ENCODE measurements at regions not wholly inside any gene's neighbourhood (a gene's known extent, or its start where the extent isn't known, plus 50 kb on each side); places are given as distances from the start of the nearest gene placed in this dataset.

- Mint-ChIP-seq H3K9me3 (peaks cover under 1% of the 10 kb centered on the region; the same call in 1 of the 2 replicates), H3K4me1 (ENCODE audit: low read depth) (no peaks in the 10 kb centered on the region), H3K4me3 (no peak overlapping the region), H3K36me3 (ENCODE audit: low read depth) (no peaks in the 10 kb centered on the region), H3K27me3 (ENCODE audit: insufficient read depth) (peaks cover 2% of the 10 kb centered on the region), H3K27ac (no peak overlapping the region)
- DNase-seq: no peak
- no peak for TF ChIP-seq CTCF (IDR thresholded peaks at IDR 0.05)
Observed at GRCh38 chr2:15777795-15778371, 162.5 kb upstream of the MYCN start.

DNA sequence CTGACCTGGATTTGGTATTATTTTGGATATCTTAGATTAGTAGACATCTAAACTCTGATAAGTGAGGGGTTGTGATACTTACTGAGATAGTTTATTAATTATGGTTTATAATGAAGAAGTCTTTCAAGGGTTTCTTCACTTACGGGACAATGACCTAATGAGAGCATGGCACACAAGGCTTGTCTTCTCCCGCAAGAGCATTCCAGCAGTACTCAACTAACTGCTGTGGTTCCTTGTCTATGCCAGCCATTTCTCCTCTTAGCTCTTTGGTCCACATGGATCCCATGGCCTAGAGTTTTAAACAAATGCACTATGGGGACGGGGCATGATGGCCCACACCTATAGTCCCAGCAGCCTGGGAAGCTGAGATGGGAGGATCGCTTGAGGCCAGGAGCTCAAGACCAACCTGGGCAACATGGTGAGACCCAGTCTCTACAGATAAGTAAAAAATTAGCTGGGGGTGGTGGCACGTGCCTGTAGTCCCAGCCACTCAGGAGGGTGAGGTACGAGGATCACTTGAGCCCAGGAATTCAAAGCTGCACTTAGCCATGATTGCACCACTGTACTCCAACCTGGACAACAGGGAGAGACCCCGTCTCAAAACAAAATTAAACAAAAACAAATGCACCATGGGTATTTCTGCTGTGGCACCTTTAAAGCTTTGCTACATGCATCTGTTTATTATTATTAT is 161.7 kb upstream of the MYCN start:
- no peaks in the 10 kb centered on the region for H3K36me3 Mint-ChIP-seq (ENCODE audit: low read depth)
- no peak for DNase-seq
- no peak overlapping the region for H3K27ac Mint-ChIP-seq
- TF ChIP-seq CTCF (IDR thresholded peaks at IDR 0.05): no peak
- H3K9me3 Mint-ChIP-seq: no peaks in the 10 kb centered on the region; the same call in 1 of the 2 replicates
- H3K4me3 Mint-ChIP-seq: no peak overlapping the region
- peaks cover 2% of the 10 kb centered on the region for H3K27me3 Mint-ChIP-seq (ENCODE audit: insufficient read depth)
- H3K4me1 Mint-ChIP-seq (ENCODE audit: low read depth): no peaks in the 10 kb centered on the region

DNA sequence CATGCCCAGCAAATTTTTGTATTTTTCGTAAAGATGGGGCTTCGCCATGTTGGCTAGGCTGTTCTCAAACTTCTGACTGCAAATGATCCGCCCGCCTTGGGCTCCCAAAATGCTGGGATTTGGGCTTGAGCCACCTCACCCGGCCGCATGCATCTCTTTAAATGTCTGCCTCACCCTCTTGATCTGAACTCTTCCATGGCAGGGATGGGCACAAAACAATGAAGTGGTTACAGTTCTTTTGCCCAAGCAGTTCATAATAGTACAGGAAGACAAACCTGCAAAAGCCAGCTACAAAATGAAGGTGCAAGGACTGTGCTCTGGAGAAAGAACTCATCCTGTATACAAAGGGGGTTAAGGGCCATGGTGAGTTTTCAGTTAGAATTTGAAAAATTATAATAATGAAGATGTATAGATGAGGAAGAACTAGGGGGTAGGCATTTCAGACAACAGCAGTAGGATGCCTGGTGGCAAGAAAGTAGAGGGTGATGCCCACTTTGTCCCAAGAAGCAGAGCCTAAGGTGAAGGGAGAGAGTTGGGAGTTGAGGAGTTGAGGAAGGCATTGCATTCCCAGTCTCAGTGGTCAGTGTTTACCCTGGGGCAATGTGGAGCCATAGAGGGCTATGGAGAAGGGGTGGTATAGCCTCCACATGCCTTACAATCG is 160.8 kb upstream of the MYCN start:
- Mint-ChIP-seq H3K36me3 (ENCODE audit: low read depth) (no peaks in the 10 kb centered on the region), H3K27me3 (ENCODE audit: insufficient read depth) (peaks cover 2% of the 10 kb centered on the region), H3K27ac (no peak overlapping the region), H3K4me1 (ENCODE audit: low read depth) (no peaks in the 10 kb centered on the region), H3K9me3 (no peaks in the 10 kb centered on the region; the same call in 1 of the 2 replicates), H3K4me3 (no peak overlapping the region)
- DNase-seq: no peak
- no peak for TF ChIP-seq CTCF (IDR thresholded peaks at IDR 0.05)

DNA sequence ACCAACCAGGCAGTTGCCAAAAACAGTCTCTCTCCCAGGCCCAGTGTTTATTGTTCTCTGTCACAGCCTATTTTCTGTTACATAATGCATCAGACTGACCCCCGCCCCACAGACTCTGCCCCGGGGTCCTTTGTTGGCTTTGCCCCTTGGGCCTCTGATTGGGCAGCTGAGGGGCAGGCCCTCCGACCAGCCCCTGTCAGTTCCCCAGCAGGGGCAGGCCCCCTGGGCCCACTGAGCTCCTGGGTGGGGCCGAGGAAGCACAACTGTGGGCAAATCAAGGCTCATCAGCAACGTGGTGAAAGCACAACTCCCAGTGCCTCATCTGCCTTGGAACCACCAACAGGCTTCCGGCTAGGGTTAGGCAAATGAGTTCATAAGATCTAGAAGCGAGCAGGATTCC is 160.1 kb upstream of the MYCN start:
- no peaks in the 10 kb centered on the region for H3K4me1 Mint-ChIP-seq (ENCODE audit: low read depth)
- H3K36me3 Mint-ChIP-seq (ENCODE audit: low read depth): no peaks in the 10 kb centered on the region
- H3K27ac Mint-ChIP-seq: no peak overlapping the region
- no peak for DNase-seq
- peaks cover 6% of the 10 kb centered on the region for H3K27me3 Mint-ChIP-seq (ENCODE audit: insufficient read depth)
- no peak overlapping the region for H3K4me3 Mint-ChIP-seq
- no peaks in the 10 kb centered on the region; the same call in 1 of the 2 replicates for H3K9me3 Mint-ChIP-seq
- TF ChIP-seq CTCF (IDR thresholded peaks at IDR 0.05): no peak

- no peak overlapping the region for H3K27ac Mint-ChIP-seq
- no peaks in the 10 kb centered on the region for H3K4me1 Mint-ChIP-seq (ENCODE audit: low read depth)
- DNase-seq: no peak
- H3K36me3 Mint-ChIP-seq (ENCODE audit: low read depth): no peaks in the 10 kb centered on the region
- no peak overlapping the region for H3K4me3 Mint-ChIP-seq
- no peak for TF ChIP-seq CTCF (IDR thresholded peaks at IDR 0.05)
- H3K27me3 Mint-ChIP-seq (ENCODE audit: insufficient read depth): peaks cover 8% of the 10 kb centered on the region
- no peaks in the 10 kb centered on the region; the same call in 1 of the 2 replicates for H3K9me3 Mint-ChIP-seq
Observed at GRCh38 chr2:15780912-15781574, 159.3 kb upstream of the MYCN start.
